Neural crest cell (in vitro differentiated cells): ENCODE measurements at regions not wholly inside any gene's neighbourhood (a gene's known extent, or its start where the extent isn't known, plus 50 kb on each side); places are given as distances from the start of the nearest gene placed in this dataset.

Experiments used
- DNase-seq: peaks from one replicate; pipeline ENCODE4 v3.0.0; 2021; ENCODE audit warnings: low read depth, mixed read lengths, low spot score
- H3K27ac Mint-ChIP-seq: one replicate; pipeline ENCODE4 v1.8.0; 2021; ENCODE audit warnings: mild to moderate bottlenecking, mixed read lengths; ENCODE audit not compliant: unreplicated experiment
- H3K27me3 Mint-ChIP-seq: 2 replicates; pipeline ENCODE4 v1.8.0; 2021; ENCODE audit warnings: low read depth, mild to moderate bottlenecking, mixed read lengths
- H3K36me3 Mint-ChIP-seq: 2 replicates; pipeline ENCODE4 v1.8.0; 2021; ENCODE audit warnings: low read depth, mild to moderate bottlenecking, mixed read lengths
- H3K4me1 Mint-ChIP-seq: 2 replicates; pipeline ENCODE4 v1.8.0; 2021; ENCODE audit warnings: mixed read lengths
- H3K4me3 Mint-ChIP-seq: one replicate; pipeline ENCODE4 v1.8.0; 2021; ENCODE audit warnings: mild to moderate bottlenecking, mixed read lengths
- H3K9me3 Mint-ChIP-seq: 2 replicates; pipeline ENCODE4 v1.8.0; 2021; ENCODE audit warnings: mixed read lengths
- TF ChIP-seq, protein P1 (sequence below): fragments of 200-600 bp; sonication (generic); conservative IDR thresholded peaks from 2 replicates; pipeline ENCODE4 v1.5.0; 2021; ENCODE audit warnings: antibody characterized with exemption, mild to moderate bottlenecking

DNA sequence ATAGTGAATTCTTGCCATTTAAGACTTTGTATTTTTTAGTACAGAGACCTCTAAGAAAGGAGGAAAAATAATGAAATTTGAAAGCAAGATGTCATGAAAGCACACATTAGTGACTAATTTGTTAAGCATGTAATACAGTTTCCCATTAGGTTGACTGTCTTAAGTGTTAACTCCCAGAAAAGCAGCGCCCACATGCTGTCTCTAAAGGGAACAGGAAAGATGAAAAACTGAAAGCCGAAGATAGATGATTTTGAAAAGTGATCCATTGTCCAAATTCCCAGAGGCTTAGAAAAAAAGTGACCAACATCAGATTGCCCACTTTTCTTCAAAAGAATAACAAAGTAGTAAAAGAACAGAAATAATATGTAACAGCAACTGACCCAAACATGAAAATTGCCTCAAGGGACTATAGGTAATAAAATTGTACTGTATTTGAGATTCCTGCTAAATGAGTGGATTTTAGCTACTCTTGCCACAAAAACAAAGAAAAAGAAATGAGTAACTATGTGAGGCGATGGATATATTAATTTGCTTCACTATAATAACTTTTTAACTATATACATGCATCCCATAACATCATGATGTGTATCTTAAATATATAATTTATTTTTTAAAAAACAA lies 83.2 kb upstream of the OGFRL1 start:
- TF ChIP-seq, protein P1, sequence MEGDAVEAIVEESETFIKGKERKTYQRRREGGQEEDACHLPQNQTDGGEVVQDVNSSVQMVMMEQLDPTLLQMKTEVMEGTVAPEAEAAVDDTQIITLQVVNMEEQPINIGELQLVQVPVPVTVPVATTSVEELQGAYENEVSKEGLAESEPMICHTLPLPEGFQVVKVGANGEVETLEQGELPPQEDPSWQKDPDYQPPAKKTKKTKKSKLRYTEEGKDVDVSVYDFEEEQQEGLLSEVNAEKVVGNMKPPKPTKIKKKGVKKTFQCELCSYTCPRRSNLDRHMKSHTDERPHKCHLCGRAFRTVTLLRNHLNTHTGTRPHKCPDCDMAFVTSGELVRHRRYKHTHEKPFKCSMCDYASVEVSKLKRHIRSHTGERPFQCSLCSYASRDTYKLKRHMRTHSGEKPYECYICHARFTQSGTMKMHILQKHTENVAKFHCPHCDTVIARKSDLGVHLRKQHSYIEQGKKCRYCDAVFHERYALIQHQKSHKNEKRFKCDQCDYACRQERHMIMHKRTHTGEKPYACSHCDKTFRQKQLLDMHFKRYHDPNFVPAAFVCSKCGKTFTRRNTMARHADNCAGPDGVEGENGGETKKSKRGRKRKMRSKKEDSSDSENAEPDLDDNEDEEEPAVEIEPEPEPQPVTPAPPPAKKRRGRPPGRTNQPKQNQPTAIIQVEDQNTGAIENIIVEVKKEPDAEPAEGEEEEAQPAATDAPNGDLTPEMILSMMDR: no peak
- H3K9me3 Mint-ChIP-seq: peaks cover 3% of the 10 kb centered on the region
- H3K36me3 Mint-ChIP-seq: no peaks in the 10 kb centered on the region
- H3K27ac Mint-ChIP-seq: no peak overlapping the region
- no peaks in the 10 kb centered on the region for H3K27me3 Mint-ChIP-seq
- H3K4me1 Mint-ChIP-seq: peaks cover 28% of the 10 kb centered on the region
- H3K4me3 Mint-ChIP-seq: no peak overlapping the region
- no peak for DNase-seq

GRCh38 chr6:71206089-71206488 lies 82.5 kb upstream of the OGFRL1 start:
- TF ChIP-seq, protein P1: no peak
- no peaks in the 10 kb centered on the region for H3K36me3 Mint-ChIP-seq

GRCh38 chr6:71209206-71209605 lies 79.4 kb upstream of the OGFRL1 start:
- H3K9me3 Mint-ChIP-seq: no peaks in the 10 kb centered on the region
- no peak overlapping the region for H3K27ac Mint-ChIP-seq
- peaks cover 18% of the 10 kb centered on the region for H3K4me1 Mint-ChIP-seq
- no peak overlapping the region for H3K4me3 Mint-ChIP-seq
- TF ChIP-seq, protein P1: no peak
- no peak for DNase-seq
- no peaks in the 10 kb centered on the region for H3K36me3 Mint-ChIP-seq
- no peaks in the 10 kb centered on the region for H3K27me3 Mint-ChIP-seq

More at GRCh38 chr6:71206089-71206488, 82.5 kb upstream of the OGFRL1 start:
- Mint-ChIP-seq H3K9me3 (no peaks in the 10 kb centered on the region), H3K4me1 (peaks cover 23% of the 10 kb centered on the region), H3K4me3 (no peak overlapping the region), H3K27me3 (no peaks in the 10 kb centered on the region), H3K27ac (peak overlapping the region; percentile 24)
- DNase-seq: no peak

GRCh38 chr6:71209626-71210025 lies 79.0 kb upstream of the OGFRL1 start:
- Mint-ChIP-seq H3K36me3 (no peaks in the 10 kb centered on the region), H3K9me3 (no peaks in the 10 kb centered on the region), H3K4me1 (peaks cover 14% of the 10 kb centered on the region), H3K4me3 (no peak overlapping the region), H3K27me3 (no peaks in the 10 kb centered on the region), H3K27ac (no peak overlapping the region)
- DNase-seq: no peak
- TF ChIP-seq, protein P1: no peak

GRCh38 chr6:71211799-71212198 lies 76.8 kb upstream of the OGFRL1 start:
- no peak for DNase-seq
- no peaks in the 10 kb centered on the region for H3K27me3 Mint-ChIP-seq
- no peaks in the 10 kb centered on the region for H3K4me1 Mint-ChIP-seq
- H3K36me3 Mint-ChIP-seq: no peaks in the 10 kb centered on the region
- no peak overlapping the region for H3K4me3 Mint-ChIP-seq
- TF ChIP-seq, protein P1: no peak
- no peak overlapping the region for H3K27ac Mint-ChIP-seq
- H3K9me3 Mint-ChIP-seq: no peaks in the 10 kb centered on the region
